ENCODE measurements at regions not wholly inside any gene's neighbourhood (a gene's known extent, or its start where the extent isn't known, plus 50 kb on each side); places are given as distances from the start of the nearest gene placed in this dataset.

GRCh38 chr9:93792358-93792757, 162.8 kb downstream of the BARX1 start:
- ChIA-PET POLR2A (interaction anchor here (0.6 kb wide), 1 partner anchor 32 kb away, joined by 4 read pairs; no protein-coding TSS in a partner anchor), CTCF (no interaction called here)
- Mint-ChIP-seq H3K36me3 (ENCODE audit: low read depth) (no peaks in the 10 kb centered on the region), H3K4me1 (ENCODE audit: low read depth) (no peaks in the 10 kb centered on the region), H3K9me3 (peaks cover 3% of the 10 kb centered on the region), H3K27ac (no peak overlapping the region), H3K27me3 (peaks cover 25% of the 10 kb centered on the region), H3K4me3 (no peak overlapping the region)
- no peak for TF ChIP-seq CTCF (IDR thresholded peaks at IDR 0.05)
- DNase-seq = no peak
- ATAC-seq = no peak
- intact Hi-C loops (cut with micrococcal nuclease) = no loop called here

- Mint-ChIP-seq H3K27me3 (peaks cover 43% of the 10 kb centered on the region), H3K27ac (no peak overlapping the region), H3K4me1 (ENCODE audit: low read depth) (no peaks in the 10 kb centered on the region), H3K36me3 (ENCODE audit: low read depth) (no peaks in the 10 kb centered on the region), H3K4me3 (no peak overlapping the region), H3K9me3 (peaks cover 7% of the 10 kb centered on the region)
- ChIA-PET POLR2A (no interaction called here), CTCF (no interaction called here)
- no peak for ATAC-seq
- intact Hi-C loops (cut with micrococcal nuclease) = no loop called here
- no peak for TF ChIP-seq CTCF (IDR thresholded peaks at IDR 0.05)
- DNase-seq = no peak
These were observed 169.0 kb downstream of the BARX1 start for GRCh38 chr9:93786204-93786603.

- H3K4me1 Mint-ChIP-seq (ENCODE audit: low read depth) = no peaks in the 10 kb centered on the region
- ATAC-seq (no peak), DNase-seq (no peak)
- no peak overlapping the region for H3K27ac Mint-ChIP-seq
- H3K27me3 Mint-ChIP-seq = peaks cover 11% of the 10 kb centered on the region
- ChIA-PET POLR2A (no interaction called here), CTCF (no interaction called here)
- no peaks in the 10 kb centered on the region for H3K9me3 Mint-ChIP-seq
- intact Hi-C loops (cut with micrococcal nuclease) = no loop called here
- TF ChIP-seq CTCF (IDR thresholded peaks at IDR 0.05) = no peak
- no peak overlapping the region for H3K4me3 Mint-ChIP-seq
- no peaks in the 10 kb centered on the region for H3K36me3 Mint-ChIP-seq (ENCODE audit: low read depth)
These were observed 178.3 kb downstream of the BARX1 start for GRCh38 chr9:93776873-93777272.

- H3K4me1 Mint-ChIP-seq (ENCODE audit: low read depth) = no peaks in the 10 kb centered on the region
- CTCF ChIA-PET = no interaction called here
- H3K36me3 Mint-ChIP-seq (ENCODE audit: low read depth) = no peaks in the 10 kb centered on the region
- ATAC-seq (no peak), DNase-seq (no peak)
- POLR2A ChIA-PET = no interaction called here
- H3K27me3 Mint-ChIP-seq = peaks cover 8% of the 10 kb centered on the region
- H3K27ac Mint-ChIP-seq = no peak overlapping the region
- H3K9me3 Mint-ChIP-seq = no peaks in the 10 kb centered on the region
- TF ChIP-seq CTCF (IDR thresholded peaks at IDR 0.05) = no peak
- no peak overlapping the region for H3K4me3 Mint-ChIP-seq
- intact Hi-C loops (cut with micrococcal nuclease) = no loop called here
These were observed 178.9 kb downstream of the BARX1 start for GRCh38 chr9:93776256-93776655.

GRCh38 chr9:93774331-93775102, 180.6 kb downstream of the BARX1 start:
- H3K4me3 Mint-ChIP-seq = no peak overlapping the region
- intact Hi-C loops (cut with micrococcal nuclease) = no loop called here
- ATAC-seq (no peak), DNase-seq (no peak)
- POLR2A ChIA-PET = no interaction called here
- peaks cover 5% of the 10 kb centered on the region for H3K27me3 Mint-ChIP-seq
- CTCF ChIA-PET = no interaction called here
- H3K27ac Mint-ChIP-seq = no peak overlapping the region
- H3K36me3 Mint-ChIP-seq (ENCODE audit: low read depth) = no peaks in the 10 kb centered on the region
- no peaks in the 10 kb centered on the region for H3K4me1 Mint-ChIP-seq (ENCODE audit: low read depth)
- TF ChIP-seq CTCF (IDR thresholded peaks at IDR 0.05) = no peak
- no peaks in the 10 kb centered on the region for H3K9me3 Mint-ChIP-seq
